22Rv1 (cell line): ENCODE measurements at regions not wholly inside any gene's neighbourhood (a gene's known extent, or its start where the extent isn't known, plus 50 kb on each side); places are given as distances from the start of the nearest gene placed in this dataset.

Experiments
- ZFX ChIP-seq: fragments of 450-650 bp; IDR thresholded peaks from 2 replicates; pipeline ENCODE4 v1.6.1; 2017; ENCODE audit warnings: antibody characterized with exemption, borderline replicate concordance
- TF ChIP-seq, protein P1 (sequence below): fragments of 450-650 bp; IDR thresholded peaks from 2 replicates; pipeline ENCODE4 v1.5.1; 2017; ENCODE audit warnings: mild to moderate bottlenecking

GRCh38 chr2:228519561-228519960, 338.1 kb upstream of the SPHKAP start:
- no peak for TF ChIP-seq ZFX
- TF ChIP-seq, protein P1, sequence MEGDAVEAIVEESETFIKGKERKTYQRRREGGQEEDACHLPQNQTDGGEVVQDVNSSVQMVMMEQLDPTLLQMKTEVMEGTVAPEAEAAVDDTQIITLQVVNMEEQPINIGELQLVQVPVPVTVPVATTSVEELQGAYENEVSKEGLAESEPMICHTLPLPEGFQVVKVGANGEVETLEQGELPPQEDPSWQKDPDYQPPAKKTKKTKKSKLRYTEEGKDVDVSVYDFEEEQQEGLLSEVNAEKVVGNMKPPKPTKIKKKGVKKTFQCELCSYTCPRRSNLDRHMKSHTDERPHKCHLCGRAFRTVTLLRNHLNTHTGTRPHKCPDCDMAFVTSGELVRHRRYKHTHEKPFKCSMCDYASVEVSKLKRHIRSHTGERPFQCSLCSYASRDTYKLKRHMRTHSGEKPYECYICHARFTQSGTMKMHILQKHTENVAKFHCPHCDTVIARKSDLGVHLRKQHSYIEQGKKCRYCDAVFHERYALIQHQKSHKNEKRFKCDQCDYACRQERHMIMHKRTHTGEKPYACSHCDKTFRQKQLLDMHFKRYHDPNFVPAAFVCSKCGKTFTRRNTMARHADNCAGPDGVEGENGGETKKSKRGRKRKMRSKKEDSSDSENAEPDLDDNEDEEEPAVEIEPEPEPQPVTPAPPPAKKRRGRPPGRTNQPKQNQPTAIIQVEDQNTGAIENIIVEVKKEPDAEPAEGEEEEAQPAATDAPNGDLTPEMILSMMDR, result no peak
